K562 (cell line): ENCODE measurements at regions not wholly inside any gene's neighbourhood (a gene's known extent, or its start where the extent isn't known, plus 50 kb on each side); places are given as distances from the start of the nearest gene placed in this dataset.

Experiments
- ATAC-seq: fragments of 200-7000 bp; cut with Tn5 transposase; 3 replicates; pipeline ENCODE4 v1.9.1; 2020; ENCODE audit warnings: moderate library complexity
- BruUV-seq: library from RNA; stranded (reverse); fragments of 400-500 nt; replicated peaks from 2 replicates; lab custom pipeline; 2021; lab: Mats Ljungman, UMichigan
- CTCF ChIA-PET: fragments of 300-600 bp; formaldehyde crosslinking; extraction: SDS; loops from one replicate; lab custom pipeline; 2021; ENCODE audit warnings: low intra/inter-chr PET ratio; lab: Yijun Ruan, JAX
- POLR2A ChIA-PET: fragments of 300-600, 350-650 bp; sonication (Branson Sonifier 250); formaldehyde crosslinking; extraction: SDS; loops from one replicate; lab custom pipeline; 2021; ENCODE audit warnings: antibody characterized with exemption, inconsistent platforms; lab: Yijun Ruan, JAX
- DNase-seq, 4 experiments: peaks; one replicate each; pipeline versions ENCODE4 v3.0.0 to v3.0.0-alpha.2; 2011 to 2018; ENCODE audit warnings: low spot score in 3 of 4, mixed read lengths in 3 of 4; ENCODE audit errors: extremely low read depth in 1 of 4
- FAIRE-seq: peaks from 2 replicates; lab custom pipeline; 2011; peaks lifted over from hg19 to GRCh38; lab: Jason Lieb, UNC
- H2AFZ ChIP-seq: 2 replicates; pipeline ENCODE4 v1.6.0; 2011; ENCODE audit warnings: low read depth, low read length, control low read depth, inconsistent platforms
- H3K27ac ChIP-seq: fragments of 200-600 bp; 3 replicates; pipeline ENCODE4 v1.8.0; 2011; ENCODE audit warnings: low read depth, mild to moderate bottlenecking, control low read depth, inconsistent platforms, low read length, moderate library complexity, mixed read lengths; ENCODE audit errors: extremely low read depth
- H3K27me3 ChIP-seq, 2 experiments: fragments of 300-600 bp in 1 of 2; 2 replicates in 1 of 2; 3 replicates in 1 of 2; pipeline versions ENCODE4 v1.6.0 to v1.8.0; 2011; ENCODE audit warnings: inconsistent platforms in 2 of 2, low read length in 2 of 2, mild to moderate bottlenecking in 1 of 2, mixed read lengths in 1 of 2, moderate library complexity in 1 of 2; ENCODE audit not compliant: control insufficient read depth in 2 of 2, insufficient read depth in 2 of 2
- H3K36me3 ChIP-seq: fragments of 300-600 bp; 3 replicates; pipeline ENCODE4 v1.8.0; 2011; ENCODE audit warnings: mild to moderate bottlenecking, low read length, inconsistent platforms; ENCODE audit not compliant: control insufficient read depth, insufficient read depth
- H3K4me1 ChIP-seq, 2 experiments: fragments of 200-600 bp in 1 of 2; replicated peaks in 1 of 2; 2 replicates in 1 of 2; 3 replicates in 1 of 2; pipeline versions ENCODE4 v1.5.1 to v1.8.0; 2011; ENCODE audit warnings: inconsistent platforms in 2 of 2, low read length in 2 of 2, mild to moderate bottlenecking in 1 of 2, mixed read lengths in 1 of 2, moderate library complexity in 1 of 2; ENCODE audit not compliant: control insufficient read depth in 2 of 2, insufficient read depth in 2 of 2
- H3K4me2 ChIP-seq: 2 replicates; pipeline ENCODE4 v1.6.1; 2011; ENCODE audit warnings: low read length, control low read depth, inconsistent platforms, mixed read lengths; ENCODE audit not compliant: insufficient read depth
- H3K4me3 ChIP-seq: fragments of 200-600 bp; sonication (generic), shearing (Covaris generic); 2 replicates; pipeline ENCODE4 v1.5.1; 2016; ENCODE audit warnings: control low read depth, inconsistent platforms
- H3K79me2 ChIP-seq: fragments of 200-600 bp; 3 replicates; pipeline ENCODE4 v1.8.0; 2011; ENCODE audit warnings: low read length, inconsistent platforms; ENCODE audit not compliant: control insufficient read depth, insufficient read depth
- H3K9ac ChIP-seq, 2 experiments: 2 replicates each; pipeline versions ENCODE4 v1.6.0 to v1.6.1; 2011; ENCODE audit warnings: low read depth in 2 of 2, low read length in 2 of 2, control low read depth in 1 of 2, inconsistent platforms in 1 of 2, mild to moderate bottlenecking in 1 of 2, mixed read lengths in 1 of 2; ENCODE audit not compliant: insufficient read depth in 1 of 2
- H3K9me1 ChIP-seq: one replicate; pipeline ENCODE4 v1.6.0; 2011; ENCODE audit warnings: inconsistent platforms, mild to moderate bottlenecking, low read length, moderate library complexity; ENCODE audit not compliant: control insufficient read depth, insufficient read depth
- H3K9me3 ChIP-seq: replicated peaks from 2 replicates; pipeline ENCODE4 v1.5.1; 2011; ENCODE audit warnings: low read depth, low read length, inconsistent platforms; ENCODE audit not compliant: control insufficient read depth, insufficient read depth
- H4K20me1 ChIP-seq: replicated peaks from 2 replicates; pipeline ENCODE4 v1.6.1; 2011; ENCODE audit warnings: low read length, inconsistent platforms, mixed read lengths; ENCODE audit not compliant: control insufficient read depth, insufficient read depth
- BCOR ChIP-seq: fragments of 450-650 bp; IDR thresholded peaks from 2 replicates; pipeline ENCODE4 v1.6.1; 2016
- BDP1 ChIP-seq: IDR thresholded peaks from 3 replicates; pipeline ENCODE4 v1.6.1; 2011; ENCODE audit not compliant: insufficient read length, insufficient read depth
- CAMTA2 ChIP-seq: fragments of 250-450 bp; sonication (Bioruptor Pico); conservative IDR thresholded peaks from 2 replicates; pipeline ENCODE4 v1.5.1; 2022
- CBFA2T3 ChIP-seq: fragments of 450-650 bp; IDR thresholded peaks from 2 replicates; pipeline ENCODE4 v1.6.1; 2017
- CREB1 ChIP-seq, 2 experiments: sonication (generic) in 1 of 2; formaldehyde crosslinking in 1 of 2; IDR thresholded peaks; 2 replicates each; pipeline versions ENCODE4 v1.6.1 to v1.8.0; 2012 to 2022; ENCODE audit warnings: inconsistent platforms in 1 of 2, mild to moderate bottlenecking in 1 of 2, missing genetic modification reagents in 1 of 2, moderate library complexity in 1 of 2
- ERF ChIP-seq: fragments of 450-650 bp; formaldehyde crosslinking; IDR thresholded peaks from 2 replicates; pipeline ENCODE4 v1.4.0; 2020; ENCODE audit warnings: mild to moderate bottlenecking, mixed read lengths
- FOXK1 ChIP-seq: sonication (generic); formaldehyde crosslinking; IDR thresholded peaks from 2 replicates; pipeline ENCODE4 v1.8.0; 2022; ENCODE audit warnings: missing genetic modification reagents, mild to moderate bottlenecking, borderline replicate concordance
- FOXK2 ChIP-seq, 2 experiments: fragments of 450-650 bp; IDR thresholded peaks in 1 of 2; conservative IDR thresholded peaks in 1 of 2; 2 replicates each; pipeline ENCODE4 v1.6.1; 2016; ENCODE audit warnings: low read depth in 2 of 2, mild to moderate bottlenecking in 1 of 2
- HDAC8 ChIP-seq: fragments of 450-650 bp; IDR thresholded peaks from 2 replicates; pipeline ENCODE4 v1.6.1; 2016; ENCODE audit warnings: mild to moderate bottlenecking, missing genetic modification characterization, moderate library complexity, missing compliant biosample characterization
- HDGF ChIP-seq: fragments of 450-650 bp; IDR thresholded peaks from 2 replicates; pipeline ENCODE4 v1.6.1; 2016
- KLF13 ChIP-seq: fragments of 450-650 bp; IDR thresholded peaks from 2 replicates; pipeline ENCODE4 v1.6.1; 2016; ENCODE audit warnings: missing genetic modification characterization, low read depth, mild to moderate bottlenecking, missing compliant biosample characterization, moderate library complexity, borderline replicate concordance
- MCM3 ChIP-seq: fragments of 450-650 bp; IDR thresholded peaks from 2 replicates; pipeline ENCODE4 v1.6.1; 2016
- MTA2 ChIP-seq: fragments of 450-650 bp; IDR thresholded peaks from 2 replicates; pipeline ENCODE4 v1.6.1; 2016; ENCODE audit warnings: low read depth
- SPI1 ChIP-seq: IDR thresholded peaks from 2 replicates; pipeline ENCODE4 v1.6.1; 2011; ENCODE audit warnings: low read depth, low read length, control low read depth, borderline replicate concordance
- TEAD2 ChIP-seq: fragments of 450-650 bp; IDR thresholded peaks from 2 replicates; pipeline ENCODE4 v1.6.1; 2016; ENCODE audit warnings: missing genetic modification characterization, control low read depth, missing compliant biosample characterization
- THRA ChIP-seq: fragments of 450-650 bp; IDR thresholded peaks from 2 replicates; pipeline ENCODE4 v1.6.1; 2017; ENCODE audit warnings: mild to moderate bottlenecking, moderate library complexity
- ZNF133 ChIP-seq: fragments of 250-450 bp; sonication (Bioruptor Pico); IDR thresholded peaks from 2 replicates; pipeline ENCODE4 v1.4.0; 2020; ENCODE audit warnings: mild to moderate bottlenecking
- ZNF175 ChIP-seq: fragments of 200-800 bp; sonication (Bioruptor generic); IDR thresholded peaks from 2 replicates; pipeline ENCODE4 v1.6.1; 2016; ENCODE audit warnings: low read depth, mild to moderate bottlenecking, missing genetic modification characterization, missing compliant biosample characterization
- ZNF644 ChIP-seq: fragments of 200-800 bp; sonication (Bioruptor generic); IDR thresholded peaks from 2 replicates; pipeline ENCODE4 v1.6.1; 2016; ENCODE audit warnings: low read depth, missing genetic modification characterization, missing compliant biosample characterization
- WGBS: fragments of 100-300 bp; shearing (Covaris generic); methylation state at CpG from one replicate; pipeline ENCODE4 v1.1.6; 2016; ENCODE audit warnings: low coverage, mixed read lengths; ENCODE audit not compliant: insufficient coverage; ENCODE audit errors: missing lambda C conversion rate; 5-methylcytosine and 5-hydroxymethylcytosine counted together
- in situ Hi-C: fragments of 300-500 bp; cut with MboI; formaldehyde crosslinking; loops from 4 replicates; pipeline ENCODE4 v1.15.0; 2018; ENCODE audit warnings: inconsistent platforms, mixed read lengths
- intact Hi-C: fragments of 100-400 bp; cut with micrococcal nuclease; formaldehyde crosslinking; loops from 2 replicates; pipeline ENCODE4 v1.14.2; 2022
- TF ChIP-seq, protein P1 (sequence below): sonication (generic); formaldehyde crosslinking; IDR thresholded peaks from 2 replicates; pipeline ENCODE4 v1.8.0; 2022; ENCODE audit warnings: mild to moderate bottlenecking, low read depth, missing genetic modification reagents

DNA sequence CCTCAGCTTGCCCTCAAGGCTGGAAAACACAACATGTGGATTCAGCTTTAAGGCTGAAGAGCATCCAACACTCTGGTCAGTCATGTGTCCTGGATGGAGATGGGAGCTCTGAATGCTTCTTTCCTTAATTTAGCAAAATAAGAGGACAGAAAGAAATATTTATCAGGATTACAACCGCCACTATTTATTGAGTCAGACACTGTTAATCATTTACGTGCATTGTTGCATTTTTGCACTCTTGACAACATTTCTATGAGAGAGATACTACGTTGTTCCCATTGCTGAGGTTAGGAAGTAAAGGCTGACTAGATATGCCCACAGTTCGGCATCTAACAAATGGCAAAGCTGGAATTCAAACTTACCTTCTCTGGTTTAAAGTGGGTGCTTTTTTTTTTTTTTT, 101.8 kb upstream of the KMT2C start:
- Histone ChIP-seq H2AFZ (no peak overlapping the region; the same call in 1 of the 2 replicates), H3K27me3 (peaks cover 12 to 19% of the 10 kb centered on the region in 2 experiments; a peak in 4 of 5 replicates), H3K9me3 (no peaks in the 10 kb centered on the region), H3K9me1 (no peaks in the 10 kb centered on the region), H3K36me3 (no peaks in the 10 kb centered on the region), H3K27ac (no peak overlapping the region), H3K4me3 (no peak overlapping the region), H3K9ac (no peak overlapping the region), H3K4me1 (peaks cover 0 to 9% of the 10 kb centered on the region in 2 experiments; a peak in 3 of 5 replicates), H4K20me1 (no peaks in the 10 kb centered on the region), H3K79me2 (no peaks in the 10 kb centered on the region), H3K4me2 (no peak overlapping the region)
- TSS peak; percentile 85 for BruUV-seq
- FAIRE-seq, result no peak
- DNase-seq, result peak in 1 of 4 experiments; percentile 4
- ChIA-PET POLR2A (interaction anchor here (0.6 to 1.1 kb wide), 3 partner anchors 37 to 215 kb away, joined by 3 to 4 read pairs (median 3); no protein-coding TSS in a partner anchor), CTCF (no interaction called here)
- ATAC-seq, result no peak
- TF ChIP-seq MTA2 (no peak), FOXK2 (conservative IDR thresholded peaks at IDR 0.05 in 1 of 2, IDR thresholded peaks at IDR 0.05 in 1 of 2; ENCODE audit: low read depth in 2 of 2) (no peak), BCOR (no peak), ZNF644 (tag) (no peak), TEAD2 (tag) (no peak), KLF13 (no peak), MCM3 (no peak), HDGF (no peak), ZNF175 (no peak), SPI1 (no peak), CBFA2T3 (no peak), ERF (no peak), CAMTA2 (CRISPR knock-in tag) (no peak), HDAC8 (tag) (no peak), BDP1 (no peak), ZNF133 (CRISPR knock-in tag) (no peak), CREB1 (IDR thresholded peaks at IDR 0.05) (no peak), CREB1 (CRISPR knock-in tag; IDR thresholded peaks at IDR 0.05) (no peak), THRA (no peak), FOXK1 (no peak)
- TF ChIP-seq, protein P1, sequence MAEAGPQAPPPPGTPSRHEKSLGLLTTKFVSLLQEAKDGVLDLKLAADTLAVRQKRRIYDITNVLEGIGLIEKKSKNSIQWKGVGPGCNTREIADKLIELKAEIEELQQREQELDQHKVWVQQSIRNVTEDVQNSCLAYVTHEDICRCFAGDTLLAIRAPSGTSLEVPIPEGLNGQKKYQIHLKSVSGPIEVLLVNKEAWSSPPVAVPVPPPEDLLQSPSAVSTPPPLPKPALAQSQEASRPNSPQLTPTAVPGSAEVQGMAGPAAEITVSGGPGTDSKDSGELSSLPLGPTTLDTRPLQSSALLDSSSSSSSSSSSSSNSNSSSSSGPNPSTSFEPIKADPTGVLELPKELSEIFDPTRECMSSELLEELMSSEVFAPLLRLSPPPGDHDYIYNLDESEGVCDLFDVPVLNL, result no peak
- intact Hi-C loops, result no loop called here
- WGBS, result 15% methylated on average over 4 of the region's 4 CpGs
- in situ Hi-C loops, result no loop called here
